MM.1S (cell line): ENCODE measurements at regions not wholly inside any gene's neighbourhood (a gene's known extent, or its start where the extent isn't known, plus 50 kb on each side); places are given as distances from the start of the nearest gene placed in this dataset.

Experiments used
- DNase-seq: peaks from one replicate; pipeline ENCODE4 v3.0.0-alpha.2; 2015
- H2AFZ ChIP-seq: fragments of 300-600 bp; sonication (generic); 2 replicates; pipeline ENCODE4 v1.6.0; 2016; ENCODE audit warnings: antibody characterized with exemption, low read length
- H3F3A ChIP-seq: fragments of 300-600 bp; sonication (generic); 2 replicates; pipeline ENCODE4 v1.6.1; 2016; ENCODE audit warnings: mild to moderate bottlenecking, antibody characterized with exemption, low read length, moderate library complexity, mixed read lengths; ENCODE audit not compliant: insufficient read depth
- H3K27ac ChIP-seq: fragments of 300-600 bp; sonication (generic); 2 replicates; pipeline ENCODE4 v1.5.1; 2016; ENCODE audit warnings: mild to moderate bottlenecking, low read length
- H3K27me3 ChIP-seq: fragments of 300-600 bp; sonication (generic); replicated peaks from 2 replicates; pipeline ENCODE4 v1.6.0; 2016; ENCODE audit warnings: low read length; ENCODE audit not compliant: insufficient read depth
- H3K36me3 ChIP-seq: fragments of 300-600 bp; sonication (generic); replicated peaks from 2 replicates; pipeline ENCODE4 v1.6.1; 2016; ENCODE audit warnings: mild to moderate bottlenecking, low read length, mixed read lengths; ENCODE audit not compliant: insufficient read depth
- H3K4me1 ChIP-seq: fragments of 300-600 bp; sonication (generic); 2 replicates; pipeline ENCODE4 v1.6.1; 2016; ENCODE audit warnings: low read length, mixed read lengths
- H3K4me2 ChIP-seq: fragments of 300-600 bp; sonication (generic); 2 replicates; pipeline ENCODE4 v1.6.0; 2016; ENCODE audit warnings: low read depth, low read length
- H3K4me3 ChIP-seq: fragments of 300-600 bp; sonication (generic); 2 replicates; pipeline ENCODE4 v1.5.1; 2016; ENCODE audit warnings: low read length, mixed read lengths
- H3K79me2 ChIP-seq: fragments of 300-600 bp; sonication (generic); 2 replicates; pipeline ENCODE4 v1.6.1; 2016; ENCODE audit warnings: mixed run types, low read length, mixed read lengths
- H3K9ac ChIP-seq: fragments of 300-600 bp; sonication (generic); 2 replicates; pipeline ENCODE4 v1.6.1; 2016; ENCODE audit warnings: low read length, mixed read lengths
- H3K9me2 ChIP-seq: fragments of 300-600 bp; sonication (generic); replicated peaks from 2 replicates; pipeline ENCODE4 v1.6.1; 2016; ENCODE audit warnings: mild to moderate bottlenecking, low read length, mixed read lengths; ENCODE audit not compliant: insufficient read depth
- H3K9me3 ChIP-seq: fragments of 300-600 bp; sonication (generic); replicated peaks from 2 replicates; pipeline ENCODE4 v1.6.1; 2016; ENCODE audit warnings: mild to moderate bottlenecking, low read length, mixed read lengths; ENCODE audit not compliant: insufficient read depth
- H4K20me1 ChIP-seq: fragments of 300-600 bp; sonication (generic); 2 replicates; pipeline ENCODE4 v1.6.1; 2016; ENCODE audit warnings: mild to moderate bottlenecking, low read length, moderate library complexity, mixed read lengths; ENCODE audit not compliant: insufficient read depth
- EZH2 ChIP-seq: fragments of 300-600 bp; sonication (generic); optimal IDR thresholded peaks from 2 replicates; pipeline ENCODE3; 2017; ENCODE audit warnings: low read depth, mild to moderate bottlenecking, antibody characterized with exemption, low read length, mixed read lengths
- EZH2phosphoT487 ChIP-seq: fragments of 300-600 bp; sonication (generic); IDR thresholded peaks from 2 replicates; pipeline ENCODE4 v1.6.1; 2018; ENCODE audit warnings: antibody characterized with exemption, low read length
- TF ChIP-seq, protein P1 (sequence below): fragments of 300-600 bp; sonication (generic); IDR thresholded peaks from 2 replicates; pipeline ENCODE4 v1.5.1; 2016; ENCODE audit warnings: antibody characterized with exemption, low read length, mixed read lengths

- no peak overlapping the region for H3K4me2 ChIP-seq
- no peak overlapping the region for H3K27ac ChIP-seq
- H3K79me2 ChIP-seq = no peaks in the 10 kb centered on the region
- H3K36me3 ChIP-seq = no peaks in the 10 kb centered on the region
- no peaks in the 10 kb centered on the region for H3K27me3 ChIP-seq
- no peak overlapping the region for H2AFZ ChIP-seq
- no peaks in the 10 kb centered on the region for H4K20me1 ChIP-seq
- H3K4me3 ChIP-seq = no peak overlapping the region
- H3K4me1 ChIP-seq = no peaks in the 10 kb centered on the region
- no peaks in the 10 kb centered on the region for H3F3A ChIP-seq
- no peaks in the 10 kb centered on the region for H3K9me3 ChIP-seq
- H3K9ac ChIP-seq = no peak overlapping the region
- no peak for DNase-seq
- TF ChIP-seq, protein P1, sequence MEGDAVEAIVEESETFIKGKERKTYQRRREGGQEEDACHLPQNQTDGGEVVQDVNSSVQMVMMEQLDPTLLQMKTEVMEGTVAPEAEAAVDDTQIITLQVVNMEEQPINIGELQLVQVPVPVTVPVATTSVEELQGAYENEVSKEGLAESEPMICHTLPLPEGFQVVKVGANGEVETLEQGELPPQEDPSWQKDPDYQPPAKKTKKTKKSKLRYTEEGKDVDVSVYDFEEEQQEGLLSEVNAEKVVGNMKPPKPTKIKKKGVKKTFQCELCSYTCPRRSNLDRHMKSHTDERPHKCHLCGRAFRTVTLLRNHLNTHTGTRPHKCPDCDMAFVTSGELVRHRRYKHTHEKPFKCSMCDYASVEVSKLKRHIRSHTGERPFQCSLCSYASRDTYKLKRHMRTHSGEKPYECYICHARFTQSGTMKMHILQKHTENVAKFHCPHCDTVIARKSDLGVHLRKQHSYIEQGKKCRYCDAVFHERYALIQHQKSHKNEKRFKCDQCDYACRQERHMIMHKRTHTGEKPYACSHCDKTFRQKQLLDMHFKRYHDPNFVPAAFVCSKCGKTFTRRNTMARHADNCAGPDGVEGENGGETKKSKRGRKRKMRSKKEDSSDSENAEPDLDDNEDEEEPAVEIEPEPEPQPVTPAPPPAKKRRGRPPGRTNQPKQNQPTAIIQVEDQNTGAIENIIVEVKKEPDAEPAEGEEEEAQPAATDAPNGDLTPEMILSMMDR = no peak
- no peak for TF ChIP-seq EZH2phosphoT487
- no peak for TF ChIP-seq EZH2
- no peaks in the 10 kb centered on the region for H3K9me2 ChIP-seq
Measured at GRCh38 chr13:97559030-97559429, 125.1 kb downstream of the RAP2A start.

DNA sequence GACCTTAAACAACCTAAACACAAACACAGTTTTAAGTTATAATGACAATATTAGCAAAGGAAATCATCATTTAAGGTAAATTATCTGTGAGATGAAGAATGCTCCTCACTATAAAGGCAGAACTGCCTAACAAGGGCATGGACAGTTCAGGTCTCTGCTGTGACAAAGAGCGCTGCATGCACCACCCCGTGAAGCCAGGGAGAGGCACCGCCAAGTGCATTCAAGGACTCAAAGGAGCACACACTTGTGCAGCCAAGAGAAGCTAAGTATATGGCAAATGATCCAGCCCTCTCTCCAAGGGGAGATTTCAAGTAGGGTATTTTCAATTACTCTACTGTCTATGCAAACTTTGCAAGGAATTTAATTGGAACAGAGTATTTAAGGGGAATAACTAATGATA is 126.0 kb downstream of the RAP2A start:
- H3K4me1 ChIP-seq = no peaks in the 10 kb centered on the region
- no peak overlapping the region for H3K27ac ChIP-seq
- H3K9me2 ChIP-seq = no peaks in the 10 kb centered on the region
- H3K4me2 ChIP-seq = no peak overlapping the region
- no peak for TF ChIP-seq EZH2
- no peak for TF ChIP-seq EZH2phosphoT487
- TF ChIP-seq, protein P1 = no peak
- no peak overlapping the region for H3K9ac ChIP-seq
- no peak overlapping the region for H3K4me3 ChIP-seq
- H4K20me1 ChIP-seq = no peaks in the 10 kb centered on the region
- no peaks in the 10 kb centered on the region for H3K36me3 ChIP-seq
- H3F3A ChIP-seq = no peaks in the 10 kb centered on the region
- no peak overlapping the region for H2AFZ ChIP-seq
- no peak for DNase-seq
- H3K79me2 ChIP-seq = no peaks in the 10 kb centered on the region
- no peaks in the 10 kb centered on the region for H3K9me3 ChIP-seq
- no peaks in the 10 kb centered on the region for H3K27me3 ChIP-seq

- DNase-seq = no peak
- Histone ChIP-seq H3K27ac (no peak overlapping the region), H3K4me3 (no peak overlapping the region), H3K9me2 (no peaks in the 10 kb centered on the region), H3K36me3 (no peaks in the 10 kb centered on the region), H3F3A (no peaks in the 10 kb centered on the region), H3K9ac (no peak overlapping the region), H3K9me3 (no peaks in the 10 kb centered on the region), H3K4me1 (no peaks in the 10 kb centered on the region), H2AFZ (no peak overlapping the region), H4K20me1 (no peaks in the 10 kb centered on the region), H3K27me3 (no peaks in the 10 kb centered on the region), H3K4me2 (no peak overlapping the region), H3K79me2 (no peaks in the 10 kb centered on the region)
- TF ChIP-seq EZH2 = no peak
- TF ChIP-seq, protein P1 = no peak
- TF ChIP-seq EZH2phosphoT487 = no peak
Measured at GRCh38 chr13:97561182-97561581, 127.2 kb downstream of the RAP2A start.

GRCh38 chr13:97562962-97563361 is 129.0 kb downstream of the RAP2A start:
- Histone ChIP-seq H3K4me3 (no peak overlapping the region), H3K79me2 (no peaks in the 10 kb centered on the region), H4K20me1 (no peaks in the 10 kb centered on the region), H3K27me3 (no peaks in the 10 kb centered on the region), H2AFZ (no peak overlapping the region), H3K9me2 (no peaks in the 10 kb centered on the region), H3K27ac (no peak overlapping the region), H3F3A (no peaks in the 10 kb centered on the region), H3K9ac (no peak overlapping the region), H3K4me1 (no peaks in the 10 kb centered on the region), H3K36me3 (no peaks in the 10 kb centered on the region), H3K4me2 (no peak overlapping the region), H3K9me3 (no peaks in the 10 kb centered on the region)
- no peak for DNase-seq
- TF ChIP-seq EZH2phosphoT487 (no peak), EZH2 (no peak)
- TF ChIP-seq, protein P1 = no peak
